Right lobe of liver (tissue), 6 donors: ENCODE measurements at regions not wholly inside any gene's neighbourhood (a gene's known extent, or its start where the extent isn't known, plus 50 kb on each side); places are given as distances from the start of the nearest gene placed in this dataset.
"Not testable (repeated sequence)": the region's sequence is repeated elsewhere in the genome, so short reads cannot be mapped to it uniquely, and the experiment has no call there.

ENCODE experiments used
- ATAC-seq, 4 donors: fragments of 200-7000 bp; cut with Tn5 transposase; one replicate each; pipeline ENCODE4 v1.9.1; 2020; ENCODE audit warnings: mild to moderate bottlenecking in 4 of 4, moderate library complexity in 4 of 4
- DNase-seq, 3 donors: peaks; one replicate each; pipeline ENCODE4 v3.0.0-alpha.2; 2020
- H3K27ac ChIP-seq, 3 donors: fragments of 200-600 bp; one replicate each; pipeline ENCODE4 v1.8.0; 2022
- H3K27me3 ChIP-seq, 2 donors: fragments of 200-600 bp; one replicate each; pipeline ENCODE4 v1.8.0; 2022
- H3K36me3 ChIP-seq, 4 donors: fragments of 200-600 bp; sonication (generic) in 1 of 4; one replicate each; pipeline versions ENCODE4 v1.5.1 to v1.8.0; 2017 to 2022; ENCODE audit warnings: control low read depth in 1 of 4
- H3K4me1 ChIP-seq, 4 donors: fragments of 200-600 bp; sonication (generic) in 1 of 4; one replicate each; pipeline versions ENCODE4 v1.5.1 to v1.8.0; 2017 to 2022; ENCODE audit warnings: control low read depth in 1 of 4
- H3K4me3 ChIP-seq, 3 donors: fragments of 200-600 bp; one replicate each; pipeline ENCODE4 v1.8.0; 2022
- H3K9me3 ChIP-seq, 4 donors: fragments of 200-600 bp; sonication (generic) in 1 of 4; one replicate each; pipeline versions ENCODE4 v1.5.1 to v1.8.0; 2017 to 2022; ENCODE audit warnings: control low read depth in 1 of 4
- POLR2A ChIP-seq: fragments of 450-650 bp; IDR thresholded peaks from one replicate; pipeline ENCODE4 v1.6.1; 2017; ENCODE audit warnings: antibody characterized with exemption, mild to moderate bottlenecking
- WGBS: methylation state at CpG from one replicate; pipeline ENCODE4 v1.1.6; 2018; ENCODE audit warnings: low coverage, low lambda C conversion rate; ENCODE audit not compliant: insufficient coverage; ENCODE audit errors: missing lambda C conversion rate; 5-methylcytosine and 5-hydroxymethylcytosine counted together
- intact Hi-C, 2 donors: fragments of 100-400 bp; cut with DNase I; formaldehyde crosslinking; loops; one replicate each; pipeline versions ENCODE4 v1.11.2 to v1.14.1; 2022
- TF ChIP-seq, protein P1 (sequence below), 4 donors: fragments of 200-600 bp in 3 of 4; fragments of 450-650 bp in 1 of 4; IDR thresholded peaks; one replicate each; pipeline versions ENCODE4 v1.5.1 to v1.8.0; 2016 to 2022; ENCODE audit warnings: antibody characterized with exemption in 4 of 4, mild to moderate bottlenecking in 2 of 4
- donor health status: DM: no; HTN: yes; CAD: no.
- donor health status: DM: no; HTN: no; CAD: no.
- donor health status: DM: no; HTN: no; CAD: no.
- donor health status: DM: no; HTN: yes; CAD: no.
- donor health status: DM: no; HTN: yes; CAD: no.

GRCh38 chr3:21226086-21226485 is 524.9 kb downstream of the ZNF385D start:
- WGBS: 44% methylated on average over 4 of the region's 13 CpGs
- ATAC-seq: no peak

DNA sequence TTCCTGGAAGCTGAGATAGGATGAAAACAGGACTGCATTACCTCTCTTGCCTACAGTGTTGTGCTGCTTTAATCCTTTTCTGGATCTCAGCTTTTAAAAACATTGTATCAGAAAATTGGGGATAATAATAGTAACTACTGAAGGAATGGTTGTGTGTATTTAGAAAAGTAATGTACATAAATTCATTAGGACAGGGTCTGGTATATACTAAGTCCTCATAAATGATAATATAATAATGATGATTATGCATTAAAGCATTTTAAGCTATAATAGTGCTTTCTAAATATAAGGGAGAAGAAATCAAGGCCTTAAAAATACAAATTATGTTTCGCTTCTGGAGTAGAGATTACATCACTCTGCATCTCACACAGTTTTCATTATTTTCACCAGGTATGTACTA is 530.1 kb downstream of the ZNF385D start:
- Histone ChIP-seq H3K36me3 (no peaks in the 10 kb centered on the region), H3K9me3 (no peaks in the 10 kb centered on the region), H3K27ac (no peak overlapping the region), H3K4me3 (no peak overlapping the region), H3K4me1 (no peaks in the 10 kb centered on the region), H3K27me3 (no peaks in the 10 kb centered on the region)
- ATAC-seq (no peak), DNase-seq (no peak)
- intact Hi-C loops: no loop called here
- 67% methylated on average over 1 of the region's 1 CpG for WGBS
- TF ChIP-seq, protein P1, sequence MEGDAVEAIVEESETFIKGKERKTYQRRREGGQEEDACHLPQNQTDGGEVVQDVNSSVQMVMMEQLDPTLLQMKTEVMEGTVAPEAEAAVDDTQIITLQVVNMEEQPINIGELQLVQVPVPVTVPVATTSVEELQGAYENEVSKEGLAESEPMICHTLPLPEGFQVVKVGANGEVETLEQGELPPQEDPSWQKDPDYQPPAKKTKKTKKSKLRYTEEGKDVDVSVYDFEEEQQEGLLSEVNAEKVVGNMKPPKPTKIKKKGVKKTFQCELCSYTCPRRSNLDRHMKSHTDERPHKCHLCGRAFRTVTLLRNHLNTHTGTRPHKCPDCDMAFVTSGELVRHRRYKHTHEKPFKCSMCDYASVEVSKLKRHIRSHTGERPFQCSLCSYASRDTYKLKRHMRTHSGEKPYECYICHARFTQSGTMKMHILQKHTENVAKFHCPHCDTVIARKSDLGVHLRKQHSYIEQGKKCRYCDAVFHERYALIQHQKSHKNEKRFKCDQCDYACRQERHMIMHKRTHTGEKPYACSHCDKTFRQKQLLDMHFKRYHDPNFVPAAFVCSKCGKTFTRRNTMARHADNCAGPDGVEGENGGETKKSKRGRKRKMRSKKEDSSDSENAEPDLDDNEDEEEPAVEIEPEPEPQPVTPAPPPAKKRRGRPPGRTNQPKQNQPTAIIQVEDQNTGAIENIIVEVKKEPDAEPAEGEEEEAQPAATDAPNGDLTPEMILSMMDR (IDR thresholded peaks at IDR 0.05): no peak
- TF ChIP-seq POLR2A: no peak

More at GRCh38 chr3:21226086-21226485, 524.9 kb downstream of the ZNF385D start:
- TF ChIP-seq, protein P1 (IDR thresholded peaks at IDR 0.05): no peak
- no peak for TF ChIP-seq POLR2A
- H3K4me3 ChIP-seq: no peak overlapping the region
- intact Hi-C loops: no loop called here
- H3K4me1 ChIP-seq: no peaks in the 10 kb centered on the region
- no peaks in the 10 kb centered on the region for H3K27me3 ChIP-seq
- DNase-seq: no peak
- H3K9me3 ChIP-seq: no peaks in the 10 kb centered on the region
- H3K36me3 ChIP-seq: no peaks in the 10 kb centered on the region
- no peak overlapping the region for H3K27ac ChIP-seq

GRCh38 chr3:21216598-21216997 is 534.4 kb downstream of the ZNF385D start:
- DNase-seq: no peak
- Histone ChIP-seq H3K27me3 (no peaks in the 10 kb centered on the region), H3K4me3 (no peak overlapping the region), H3K4me1 (no peaks in the 10 kb centered on the region), H3K9me3 (no peaks in the 10 kb centered on the region), H3K36me3 (no peaks in the 10 kb centered on the region), H3K27ac (no peak overlapping the region)
- 50% methylated on average over 1 of the region's 1 CpG for WGBS
- intact Hi-C loops: no loop called here
- peak in 1 of 4 donors; percentile 33 for ATAC-seq
- TF ChIP-seq POLR2A: no peak
- TF ChIP-seq, protein P1 (IDR thresholded peaks at IDR 0.05): peak in 3 of 4 donors; percentile 15 to 27 (median 18)

DNA sequence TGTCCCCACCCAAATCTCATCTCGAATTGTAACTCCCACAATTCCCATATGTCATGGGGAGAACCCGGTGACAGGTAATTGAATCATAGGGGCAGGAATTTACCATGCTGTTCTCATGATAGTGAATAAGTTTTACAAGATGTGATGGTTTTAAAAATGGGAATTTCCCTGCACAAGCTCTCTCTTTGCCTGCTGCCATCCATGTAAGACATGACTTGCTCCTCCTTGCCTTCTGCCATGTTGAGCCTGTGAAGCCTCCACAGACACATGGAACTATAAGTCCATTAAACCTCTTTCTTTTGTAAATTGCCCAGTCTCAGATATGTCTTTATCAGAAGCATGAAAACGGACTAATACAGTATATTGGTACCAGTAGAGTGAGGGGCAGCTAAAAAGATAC is 546.9 kb downstream of the ZNF385D start:
- intact Hi-C loops, DNase-seq, H3K4me3 ChIP-seq, H3K27ac ChIP-seq, H3K27me3 ChIP-seq, H3K4me1 ChIP-seq, H3K9me3 ChIP-seq, H3K36me3 ChIP-seq, ATAC-seq: not testable (repeated sequence)
- WGBS: 38% methylated on average over 3 of the region's 3 CpGs

- intact Hi-C loops: no loop called here
- Histone ChIP-seq H3K27me3 (no peaks in the 10 kb centered on the region), H3K36me3 (no peaks in the 10 kb centered on the region), H3K4me3 (no peak overlapping the region), H3K27ac (no peak overlapping the region), H3K9me3 (no peaks in the 10 kb centered on the region), H3K4me1 (no peaks in the 10 kb centered on the region)
- ATAC-seq (no peak), DNase-seq (no peak)
- TF ChIP-seq POLR2A: no peak
- TF ChIP-seq, protein P1 (IDR thresholded peaks at IDR 0.05): no peak
- 48% methylated on average over 2 of the region's 2 CpGs for WGBS
Observed at GRCh38 chr3:21195203-21195602, 555.8 kb downstream of the ZNF385D start.

- H3K36me3 ChIP-seq, intact Hi-C loops, H3K4me3 ChIP-seq, H3K4me1 ChIP-seq, DNase-seq, ATAC-seq, H3K9me3 ChIP-seq, H3K27ac ChIP-seq, H3K27me3 ChIP-seq: not testable (repeated sequence)
- 46% methylated on average over 1 of the region's 2 CpGs for WGBS
Observed at GRCh38 chr3:21194036-21194435, 557.0 kb downstream of the ZNF385D start.
